Common myeloid progenitor, CD34-positive (primary cell): ENCODE measurements at regions not wholly inside any gene's neighbourhood (a gene's known extent, or its start where the extent isn't known, plus 50 kb on each side); places are given as distances from the start of the nearest gene placed in this dataset.
"Not testable (repeated sequence)": the region's sequence is repeated elsewhere in the genome, so short reads cannot be mapped to it uniquely, and the experiment has no call there.

Source experiments
- CTCF ChIA-PET: fragments of 350-600 bp; sonication (Branson Sonifier 250); formaldehyde crosslinking; loops from one replicate; lab custom pipeline; 2021; ENCODE audit warnings: antibody characterized with exemption; lab: Charles Lee
- POLR2A ChIA-PET: fragments of 350-600 bp; sonication (Branson Sonifier 250); formaldehyde crosslinking; loops from one replicate; lab custom pipeline; 2021; ENCODE audit warnings: antibody characterized with exemption; lab: Charles Lee
- DNase-seq, 3 donors: peaks; one replicate each; pipeline versions ENCODE4 v3.0.0 to v3.0.0-alpha.2; 2013
- H3K27ac ChIP-seq, 2 experiments: 1 replicate in 1 of 2; 2 replicates in 1 of 2; pipeline ENCODE4 v1.7.0; 2013; ENCODE audit warnings: inconsistent platforms in 2 of 2, low read length in 2 of 2, mild to moderate bottlenecking in 2 of 2, low read depth in 1 of 2, moderate library complexity in 1 of 2; ENCODE audit not compliant: severe bottlenecking in 2 of 2, insufficient read depth in 1 of 2, poor library complexity in 1 of 2
- H3K27me3 ChIP-seq, 5 experiments: replicated peaks in 2 of 5; 1 replicate in 3 of 5; 2 replicates in 2 of 5; pipeline versions ENCODE4 v1.6.1 to v1.7.0; 2013; ENCODE audit warnings: low read length in 4 of 5, mild to moderate bottlenecking in 2 of 5, moderate library complexity in 2 of 5, inconsistent platforms in 1 of 5; ENCODE audit not compliant: insufficient read depth in 5 of 5, control insufficient read depth in 4 of 5
- H3K36me3 ChIP-seq, 4 experiments: 1 replicate in 2 of 4; 2 replicates in 2 of 4; pipeline versions ENCODE4 v1.6.1 to v1.7.0; 2013; ENCODE audit warnings: low read length in 3 of 4, control low read depth in 1 of 4, mild to moderate bottlenecking in 1 of 4; ENCODE audit not compliant: control insufficient read depth in 4 of 4, insufficient read depth in 4 of 4
- H3K4me1 ChIP-seq, 4 experiments: 1 replicate in 3 of 4; 2 replicates in 1 of 4; pipeline versions ENCODE4 v1.6.1 to v1.7.1; 2013; ENCODE audit warnings: low read length in 3 of 4, mild to moderate bottlenecking in 3 of 4, control low read depth in 1 of 4, inconsistent platforms in 1 of 4, moderate library complexity in 1 of 4; ENCODE audit not compliant: control insufficient read depth in 4 of 4, insufficient read depth in 4 of 4; ENCODE audit errors: control extremely low read depth in 1 of 4
- H3K4me3 ChIP-seq, 7 experiments: 1 replicate in 4 of 7; 2 replicates in 3 of 7; pipeline versions ENCODE4 v1.5.1 to v1.7.0; 2013; ENCODE audit warnings: mild to moderate bottlenecking in 7 of 7, low read length in 6 of 7, moderate library complexity in 6 of 7, inconsistent platforms in 2 of 7, low read depth in 2 of 7, control low read depth in 1 of 7; ENCODE audit not compliant: insufficient read depth in 4 of 7, control insufficient read depth in 1 of 7; ENCODE audit errors: extremely low read depth in 1 of 7
- H3K9me3 ChIP-seq, 5 experiments: 1 replicate in 4 of 5; 2 replicates in 1 of 5; pipeline versions ENCODE4 v1.6.1 to v1.7.1; 2013; ENCODE audit warnings: low read length in 4 of 5, mild to moderate bottlenecking in 2 of 5, inconsistent platforms in 1 of 5, low read depth in 1 of 5, moderate library complexity in 1 of 5; ENCODE audit not compliant: control insufficient read depth in 4 of 5, insufficient read depth in 2 of 5; ENCODE audit errors: control extremely low read depth in 1 of 5
- WGBS: methylation state at CpG from one replicate; pipeline ENCODE4 v1.1.5; 2013; ENCODE audit not compliant: insufficient coverage; 5-methylcytosine and 5-hydroxymethylcytosine counted together

DNA sequence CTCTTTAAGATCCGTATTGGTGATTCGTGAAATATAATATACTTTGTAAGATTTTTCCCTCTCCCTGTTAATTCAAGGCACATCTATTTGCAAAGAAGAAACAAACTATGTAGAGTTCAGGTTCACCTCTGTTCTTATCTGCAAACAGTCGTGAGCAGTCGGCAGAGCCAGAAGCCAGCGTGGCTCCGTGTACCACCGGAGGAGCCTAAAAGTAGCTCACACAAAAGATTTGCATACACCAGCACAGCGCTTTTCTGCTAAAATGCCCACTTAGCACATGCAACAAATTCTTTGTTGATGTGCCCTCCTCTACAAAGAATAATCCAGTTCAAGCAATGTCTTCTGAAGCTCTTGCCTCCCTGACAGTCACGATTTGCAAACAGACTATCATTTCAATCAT, 416.0 kb upstream of the TENM3 start:
- Histone ChIP-seq H3K36me3 (no peaks in the 10 kb centered on the region), H3K4me1 (no peaks in the 10 kb centered on the region), H3K27ac (no peak overlapping the region), H3K9me3 (no peaks in the 10 kb centered on the region), H3K27me3 (no peaks in the 10 kb centered on the region), H3K4me3 (no peak overlapping the region)
- no peak for DNase-seq
- WGBS = 96% methylated on average over 7 of the region's 9 CpGs
- POLR2A ChIA-PET = no interaction called here
- CTCF ChIA-PET = no interaction called here

GRCh38 chr4:181830404-181831035, 412.7 kb upstream of the TENM3 start:
- ChIA-PET CTCF (no interaction called here), POLR2A (no interaction called here)
- WGBS = 85% methylated on average over 4 of the region's 6 CpGs

GRCh38 chr4:181834071-181834470, 409.1 kb upstream of the TENM3 start:
- Histone ChIP-seq H3K36me3 (no peaks in the 10 kb centered on the region), H3K27me3 (no peaks in the 10 kb centered on the region), H3K9me3 (no peaks in the 10 kb centered on the region), H3K27ac (no peak overlapping the region), H3K4me1 (no peaks in the 10 kb centered on the region), H3K4me3 (no peak overlapping the region)
- WGBS = 88% methylated on average over 1 of the region's 2 CpGs
- CTCF ChIA-PET = no interaction called here
- POLR2A ChIA-PET = no interaction called here
- no peak for DNase-seq

More at GRCh38 chr4:181830404-181831035, 412.7 kb upstream of the TENM3 start:
- Histone ChIP-seq H3K27ac (no peak overlapping the region), H3K4me1 (no peaks in the 10 kb centered on the region), H3K27me3 (no peaks in the 10 kb centered on the region), H3K4me3 (no peak overlapping the region), H3K9me3 (no peaks in the 10 kb centered on the region), H3K36me3 (no peaks in the 10 kb centered on the region)
- no peak for DNase-seq

DNA sequence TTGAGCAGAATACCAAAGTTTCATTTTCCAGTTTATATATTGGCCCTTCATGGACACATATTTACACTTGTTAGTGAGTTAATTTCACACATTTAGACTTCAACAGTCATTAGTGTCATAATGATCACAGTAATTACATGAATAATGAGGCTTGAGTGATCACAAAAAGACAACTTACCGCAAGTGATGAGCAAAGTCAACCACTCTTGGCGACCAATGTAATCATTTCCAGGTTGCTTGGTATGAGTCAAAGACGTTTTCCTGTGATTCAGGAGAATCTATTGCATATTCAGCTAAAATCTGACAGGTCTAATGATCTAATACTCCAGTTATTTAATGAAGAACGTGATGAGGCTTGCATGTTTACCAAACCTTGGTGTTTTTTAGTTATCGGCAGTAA, 407.9 kb upstream of the TENM3 start:
- DNase-seq = no peak
- ChIA-PET POLR2A (no interaction called here), CTCF (no interaction called here)
- Histone ChIP-seq H3K4me1 (no peaks in the 10 kb centered on the region), H3K9me3 (no peaks in the 10 kb centered on the region), H3K27ac (no peak overlapping the region), H3K27me3 (no peaks in the 10 kb centered on the region), H3K36me3 (no peaks in the 10 kb centered on the region), H3K4me3 (no peak overlapping the region)
- 95% methylated on average over 3 of the region's 5 CpGs for WGBS

- Histone ChIP-seq H3K27me3 (no peaks in the 10 kb centered on the region), H3K4me1 (no peaks in the 10 kb centered on the region), H3K9me3 (no peaks in the 10 kb centered on the region), H3K36me3 (no peaks in the 10 kb centered on the region), H3K4me3 (no peak overlapping the region), H3K27ac (no peak overlapping the region)
- WGBS = no CpG with 5 or more reads among the region's 3 CpGs
- CTCF ChIA-PET = interaction anchor here (1.2 kb wide), 1 partner anchor 301 kb away, joined by 3 read pairs; no protein-coding TSS in a partner anchor
- POLR2A ChIA-PET = no interaction called here
- DNase-seq = no peak
Observed at GRCh38 chr4:181838253-181838652, 404.9 kb upstream of the TENM3 start.

DNA sequence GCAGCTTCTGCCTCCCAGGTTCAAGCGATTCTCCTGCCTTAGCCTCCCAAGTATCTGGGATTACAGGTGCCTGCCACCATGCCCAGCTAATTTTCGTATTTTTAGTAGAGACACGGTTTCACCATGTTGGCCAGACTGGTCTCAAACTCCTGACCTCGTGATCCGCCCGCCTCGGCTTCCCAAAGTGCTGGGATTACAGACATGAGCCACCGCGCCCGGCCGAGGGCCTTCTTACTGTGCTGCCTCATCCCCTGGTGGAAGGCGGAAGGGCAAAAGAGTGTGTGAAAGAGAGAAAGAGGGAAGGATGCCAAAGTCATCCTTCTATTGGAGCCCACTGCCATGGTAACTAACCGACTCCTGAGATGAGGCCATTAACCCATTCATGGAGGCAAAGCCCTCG, 399.4 kb upstream of the TENM3 start:
- 97% methylated on average over 13 of the region's 14 CpGs for WGBS
- CTCF ChIA-PET, POLR2A ChIA-PET, H3K27ac ChIP-seq, DNase-seq, H3K4me1 ChIP-seq, H3K36me3 ChIP-seq, H3K27me3 ChIP-seq, H3K9me3 ChIP-seq, H3K4me3 ChIP-seq: not testable (repeated sequence)

DNA sequence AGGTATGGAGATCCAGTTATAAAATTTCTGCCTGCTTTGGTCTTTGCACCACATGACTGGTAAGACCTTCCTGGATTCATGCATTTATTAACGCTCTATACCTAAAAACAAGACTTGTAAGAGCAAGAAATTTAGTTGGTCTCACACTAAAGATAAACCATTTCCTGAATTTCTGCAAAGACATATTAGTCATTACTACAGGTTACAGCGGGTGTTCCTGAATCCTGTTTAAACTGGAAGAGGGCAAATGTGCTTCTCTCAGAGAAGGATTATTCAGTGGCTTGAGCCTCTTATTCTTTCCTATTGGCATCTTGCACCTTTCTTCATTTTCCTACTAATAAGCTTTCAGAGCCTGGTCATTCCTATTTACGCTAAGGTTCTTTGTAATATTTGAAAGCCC, 397.6 kb upstream of the TENM3 start:
- ChIA-PET CTCF (no interaction called here), POLR2A (no interaction called here)
- no peaks in the 10 kb centered on the region for H3K27me3 ChIP-seq
- H3K27ac ChIP-seq = no peak overlapping the region
- no peaks in the 10 kb centered on the region for H3K9me3 ChIP-seq
- no peak for DNase-seq
- no peaks in the 10 kb centered on the region for H3K4me1 ChIP-seq
- H3K4me3 ChIP-seq = no peak overlapping the region
- no peaks in the 10 kb centered on the region for H3K36me3 ChIP-seq
- 86% methylated on average over 1 of the region's 3 CpGs for WGBS
